Prostate gland (tissue), 2 donors: ENCODE measurements at regions not wholly inside any gene's neighbourhood (a gene's known extent, or its start where the extent isn't known, plus 50 kb on each side); places are given as distances from the start of the nearest gene placed in this dataset.

Experiments
- DNase-seq: peaks from one replicate; pipeline ENCODE4 v3.0.0-alpha.2; 2019; ENCODE audit warnings: low spot score
- H3K27ac ChIP-seq, 2 donors: fragments of 200-600 bp; sonication (generic); 2 replicates each; pipeline ENCODE4 v1.5.1; 2017 to 2019
- H3K27me3 ChIP-seq: fragments of 200-600 bp; sonication (generic); replicated peaks from 2 replicates; pipeline ENCODE4 v1.5.1; 2019; ENCODE audit not compliant: insufficient read depth
- H3K36me3 ChIP-seq, 2 donors: fragments of 200-600 bp; sonication (generic); 1 replicate in 1 of 2; 2 replicates in 1 of 2; pipeline versions ENCODE4 v1.5.1 to v1.8.1; 2017 to 2019
- H3K4me1 ChIP-seq: fragments of 200-600 bp; sonication (generic); replicated peaks from 2 replicates; pipeline ENCODE4 v1.5.1; 2019
- H3K4me3 ChIP-seq, 2 donors: fragments of 200-600 bp; sonication (generic); 2 replicates each; pipeline ENCODE4 v1.5.1; 2017 to 2019
- H3K9me3 ChIP-seq: fragments of 200-600 bp; sonication (generic); 2 replicates; pipeline ENCODE4 v1.5.1; 2017
- CTCF ChIP-seq, 4 experiments: fragments of 200-600 bp in 2 of 4; fragments of 450-650 bp in 2 of 4; sonication (generic) in 2 of 4; IDR thresholded peaks; 1 replicate in 3 of 4; 2 replicates in 1 of 4; pipeline ENCODE4 v1.5.1; 2016 to 2019; ENCODE audit warnings: antibody characterized with exemption in 4 of 4, mild to moderate bottlenecking in 2 of 4, moderate library complexity in 2 of 4
- POLR2A ChIP-seq: fragments of 450-650 bp; IDR thresholded peaks from one replicate; pipeline ENCODE4 v1.6.1; 2016; ENCODE audit warnings: antibody characterized with exemption, mild to moderate bottlenecking
- POLR2AphosphoS5 ChIP-seq: sonication (generic); formaldehyde crosslinking; IDR thresholded peaks from one replicate; pipeline ENCODE4 v1.6.1; 2017; ENCODE audit warnings: antibody characterized with exemption
- WGBS: methylation state at CpG from one replicate; pipeline ENCODE4 v1.1.5; 2018; 5-methylcytosine and 5-hydroxymethylcytosine counted together
- intact Hi-C: fragments of 100-400 bp; cut with DNase I; formaldehyde crosslinking; loops from one replicate; pipeline ENCODE4 v1.14.2; 2022

GRCh38 chr2:236899950-236900640 lies 185.6 kb upstream of the COPS8 start:
- Histone ChIP-seq H3K27me3 (no peaks in the 10 kb centered on the region), H3K4me1 (no peaks in the 10 kb centered on the region), H3K4me3 (no peak overlapping the region), H3K27ac (no peak overlapping the region), H3K36me3 (no peaks in the 10 kb centered on the region), H3K9me3 (no peaks in the 10 kb centered on the region)
- TF ChIP-seq CTCF (IDR thresholded peaks at IDR 0.05), result no peak
- no peak for TF ChIP-seq POLR2AphosphoS5
- no peak for TF ChIP-seq POLR2A
- no peak for DNase-seq
- intact Hi-C loops, result no loop called here
- 64% methylated on average over 6 of the region's 6 CpGs for WGBS

DNA sequence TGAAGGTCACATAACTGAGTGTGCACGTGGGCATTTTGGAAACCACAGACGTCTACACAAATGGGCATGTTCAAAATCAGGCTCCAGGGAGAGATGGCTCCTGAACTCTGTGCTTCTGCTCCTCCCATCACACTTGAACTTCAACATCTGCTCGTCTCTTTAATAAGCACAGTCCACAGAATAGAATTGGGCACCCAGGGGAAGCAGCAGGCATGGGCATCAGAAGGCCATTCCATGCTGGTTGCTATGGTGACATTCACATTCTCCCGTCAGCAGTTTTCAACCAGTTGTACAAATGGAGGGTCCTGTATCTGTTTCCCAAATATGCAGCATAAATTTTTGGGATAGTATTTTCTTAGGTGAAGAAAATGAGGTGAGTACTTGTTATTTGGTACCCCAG lies 183.7 kb upstream of the COPS8 start:
- no peaks in the 10 kb centered on the region for H3K27me3 ChIP-seq
- H3K27ac ChIP-seq, result no peak overlapping the region
- H3K4me3 ChIP-seq, result no peak overlapping the region
- no peaks in the 10 kb centered on the region for H3K9me3 ChIP-seq
- no peaks in the 10 kb centered on the region for H3K36me3 ChIP-seq
- TF ChIP-seq POLR2A, result no peak
- no peak for TF ChIP-seq POLR2AphosphoS5
- DNase-seq, result no peak
- intact Hi-C loops, result no loop called here
- no peaks in the 10 kb centered on the region for H3K4me1 ChIP-seq
- 87% methylated on average over 4 of the region's 4 CpGs for WGBS

DNA sequence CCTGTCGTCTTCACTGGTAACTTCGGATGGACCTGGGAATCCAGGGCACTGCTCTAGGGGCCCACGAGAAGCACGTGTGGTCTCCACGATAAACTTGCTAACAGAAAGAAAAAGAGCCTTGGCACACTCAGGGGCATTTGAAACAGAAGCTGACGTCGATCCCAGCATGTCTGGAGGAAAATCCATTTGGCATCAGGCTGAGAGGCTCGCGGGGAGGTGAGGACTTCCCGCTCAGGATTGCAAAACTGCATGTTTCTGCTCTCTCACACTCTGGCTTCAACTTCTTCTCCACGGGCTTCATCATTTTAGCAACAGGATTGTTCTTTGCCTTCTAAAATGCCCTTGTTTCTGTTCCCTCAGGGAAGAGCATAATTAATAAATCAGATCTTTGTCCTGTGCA lies 181.7 kb upstream of the COPS8 start:
- TF ChIP-seq POLR2A (no peak), CTCF (IDR thresholded peaks at IDR 0.05) (no peak), POLR2AphosphoS5 (no peak)
- no peak for DNase-seq
- H3K27ac ChIP-seq, result no peak overlapping the region
- no peaks in the 10 kb centered on the region for H3K27me3 ChIP-seq
- no peaks in the 10 kb centered on the region for H3K4me1 ChIP-seq
- H3K36me3 ChIP-seq, result no peaks in the 10 kb centered on the region
- intact Hi-C loops, result no loop called here
- H3K4me3 ChIP-seq, result no peak overlapping the region
- 92% methylated on average over 11 of the region's 11 CpGs for WGBS
- H3K9me3 ChIP-seq, result no peaks in the 10 kb centered on the region

DNA sequence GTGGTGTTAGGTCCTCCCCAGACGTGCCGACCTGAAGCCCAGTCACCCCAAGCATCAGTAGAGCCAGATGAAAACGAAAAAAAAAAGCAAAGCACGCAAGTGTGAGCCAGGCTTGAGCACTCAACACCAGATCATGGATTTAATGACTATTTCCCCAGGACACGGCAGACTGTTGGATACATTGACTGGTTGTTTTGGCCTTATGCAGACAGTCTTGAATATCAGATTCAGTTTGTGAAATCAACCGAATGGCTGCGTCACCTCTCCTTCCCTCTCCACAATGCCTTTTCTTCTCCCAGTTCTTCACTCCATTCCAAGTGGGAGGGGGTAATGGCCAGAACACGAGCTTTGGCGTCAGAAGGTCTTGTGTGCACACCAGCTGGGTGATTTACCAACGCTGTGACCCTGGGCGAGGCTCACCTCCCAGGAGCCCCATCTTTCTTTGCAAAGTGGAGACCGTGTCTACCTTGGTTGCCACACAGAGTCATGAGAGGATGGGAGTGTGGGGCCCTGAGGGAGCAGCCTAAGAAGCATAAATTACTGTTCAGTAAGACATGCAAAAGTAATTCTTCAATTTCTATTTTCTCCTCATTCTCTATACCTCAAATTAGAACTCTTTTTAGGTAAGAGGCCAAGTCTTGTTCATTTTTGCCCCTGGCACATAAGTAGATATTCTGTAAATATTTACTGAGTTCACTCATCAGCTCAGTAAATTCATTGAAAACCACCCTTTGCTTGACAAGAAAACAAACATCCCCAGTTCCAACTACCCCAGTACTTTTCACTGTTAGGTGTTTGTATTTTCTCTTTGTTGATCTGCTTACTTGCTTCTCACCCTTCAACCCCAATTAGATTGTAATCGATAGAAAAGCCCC lies 181.1 kb upstream of the COPS8 start:
- no peaks in the 10 kb centered on the region for H3K27me3 ChIP-seq
- TF ChIP-seq POLR2A (no peak), CTCF (IDR thresholded peaks at IDR 0.05) (no peak), POLR2AphosphoS5 (no peak)
- no peak for DNase-seq
- H3K4me1 ChIP-seq, result no peaks in the 10 kb centered on the region
- intact Hi-C loops, result no loop called here
- 81% methylated on average over 13 of the region's 13 CpGs for WGBS
- H3K27ac ChIP-seq, result no peak overlapping the region
- H3K36me3 ChIP-seq, result no peaks in the 10 kb centered on the region
- H3K4me3 ChIP-seq, result no peak overlapping the region
- H3K9me3 ChIP-seq, result no peaks in the 10 kb centered on the region

DNA sequence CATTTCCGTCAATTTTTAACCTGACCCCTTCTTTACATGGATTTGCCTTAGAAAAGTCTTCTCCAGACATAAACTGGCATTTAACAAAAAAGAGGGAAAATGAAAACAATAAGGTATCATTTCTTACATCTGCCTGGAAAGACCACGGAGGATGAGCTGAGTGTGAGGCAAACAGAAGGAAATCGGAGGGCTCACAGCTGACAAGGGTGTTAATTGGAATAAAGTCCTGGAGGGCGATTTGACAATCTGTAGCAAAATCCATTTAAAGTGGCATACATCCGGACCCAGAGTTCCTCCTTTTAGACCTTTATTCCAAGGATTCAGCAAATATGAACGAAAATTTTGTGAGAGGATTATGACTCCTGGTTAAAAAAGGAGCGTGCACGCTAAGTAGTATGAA lies 179.7 kb upstream of the COPS8 start:
- H3K36me3 ChIP-seq, result no peaks in the 10 kb centered on the region
- no peaks in the 10 kb centered on the region for H3K27me3 ChIP-seq
- intact Hi-C loops, result no loop called here
- H3K9me3 ChIP-seq, result no peaks in the 10 kb centered on the region
- DNase-seq, result no peak
- no peak overlapping the region for H3K27ac ChIP-seq
- TF ChIP-seq POLR2AphosphoS5 (no peak), CTCF (IDR thresholded peaks at IDR 0.05) (no peak), POLR2A (no peak)
- WGBS, result 79% methylated on average over 8 of the region's 8 CpGs
- H3K4me3 ChIP-seq, result no peak overlapping the region
- no peaks in the 10 kb centered on the region for H3K4me1 ChIP-seq
